NCI-H187 (cell line): ENCODE measurements at regions not wholly inside any gene's neighbourhood (a gene's known extent, or its start where the extent isn't known, plus 50 kb on each side); places are given as distances from the start of the nearest gene placed in this dataset.

ENCODE experiments used
- DNase-seq, 2 experiments: peaks; one replicate each; lab custom pipeline; 2025; lab: John Stamatoyannopoulos, UW

- DNase-seq, result no peak
These were observed 172.5 kb upstream of the PRNP start for GRCh38 chr20:4513720-4514119.

GRCh38 chr20:4512891-4513550 lies 173.2 kb upstream of the PRNP start:
- no peak for DNase-seq

GRCh38 chr20:4511776-4512175 lies 174.5 kb upstream of the PRNP start:
- no peak for DNase-seq

- no peak for DNase-seq
These were observed 176.3 kb upstream of the PRNP start for GRCh38 chr20:4509825-4510522.

- DNase-seq, result no peak
These were observed 177.5 kb upstream of the PRNP start for GRCh38 chr20:4508773-4509172.

DNA sequence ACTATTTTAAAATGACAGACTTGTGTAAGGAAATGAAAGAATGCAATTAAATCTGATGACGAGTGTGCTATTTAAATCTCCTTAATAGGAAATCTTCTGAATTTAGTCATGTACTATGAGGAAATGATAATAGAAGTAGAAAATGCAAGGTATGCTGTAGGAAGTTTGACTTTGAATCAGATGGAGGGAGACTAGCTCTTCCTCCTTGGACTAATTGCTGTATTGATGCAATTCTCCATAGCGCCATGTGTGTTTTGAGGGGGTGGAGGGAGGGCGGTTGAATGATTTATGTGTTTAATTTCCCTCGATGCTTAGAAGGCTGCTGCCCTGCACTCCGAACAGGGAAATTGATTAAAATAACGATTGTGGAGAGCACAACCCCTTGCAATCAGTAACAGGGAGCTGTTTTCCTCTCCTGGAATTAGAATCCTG lies 179.0 kb upstream of the PRNP start:
- DNase-seq, result no peak

DNA sequence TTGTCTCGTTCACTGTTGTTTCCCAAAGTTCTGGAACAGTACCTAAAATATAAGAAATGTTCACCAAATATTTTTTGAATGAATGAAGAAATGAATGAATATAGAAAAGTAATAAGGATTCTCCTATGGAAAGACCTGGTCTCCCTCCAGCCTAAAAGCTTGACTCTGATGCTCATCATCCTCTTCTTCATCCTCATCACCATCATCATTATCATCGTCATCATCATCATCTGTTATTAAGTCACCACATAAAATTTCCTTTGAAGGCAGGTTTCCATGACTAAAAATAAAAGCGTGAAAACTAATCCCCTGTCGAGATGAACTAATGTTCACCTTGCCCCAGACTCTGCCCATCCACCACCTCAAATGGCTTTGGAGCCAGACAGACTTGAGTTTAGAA lies 181.4 kb upstream of the PRNP start:
- no peak for DNase-seq

- no peak for DNase-seq
These were observed 183.5 kb upstream of the PRNP start for GRCh38 chr20:4502756-4503155.

DNA sequence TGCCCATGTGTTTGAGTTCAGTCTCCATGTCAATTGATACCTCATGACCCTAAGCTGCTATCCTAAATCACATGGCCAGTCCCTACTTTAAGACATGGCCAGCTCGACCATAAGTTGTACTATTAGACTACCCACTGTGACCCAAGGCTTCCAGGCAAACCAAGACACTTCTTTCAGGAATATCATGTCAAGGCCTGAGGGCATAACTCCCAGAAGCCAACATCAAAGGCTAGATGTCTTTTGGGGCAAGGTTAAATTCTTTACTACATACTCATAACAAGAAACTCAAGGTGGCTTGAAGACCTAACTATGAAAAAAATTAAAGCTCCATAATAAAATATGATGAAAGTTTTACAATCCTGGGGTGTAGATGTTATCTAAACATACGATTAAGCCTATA lies 192.9 kb upstream of the PRNP start:
- no peak for DNase-seq

GRCh38 chr20:4491643-4492042 lies 194.6 kb upstream of the PRNP start:
- no peak for DNase-seq

DNA sequence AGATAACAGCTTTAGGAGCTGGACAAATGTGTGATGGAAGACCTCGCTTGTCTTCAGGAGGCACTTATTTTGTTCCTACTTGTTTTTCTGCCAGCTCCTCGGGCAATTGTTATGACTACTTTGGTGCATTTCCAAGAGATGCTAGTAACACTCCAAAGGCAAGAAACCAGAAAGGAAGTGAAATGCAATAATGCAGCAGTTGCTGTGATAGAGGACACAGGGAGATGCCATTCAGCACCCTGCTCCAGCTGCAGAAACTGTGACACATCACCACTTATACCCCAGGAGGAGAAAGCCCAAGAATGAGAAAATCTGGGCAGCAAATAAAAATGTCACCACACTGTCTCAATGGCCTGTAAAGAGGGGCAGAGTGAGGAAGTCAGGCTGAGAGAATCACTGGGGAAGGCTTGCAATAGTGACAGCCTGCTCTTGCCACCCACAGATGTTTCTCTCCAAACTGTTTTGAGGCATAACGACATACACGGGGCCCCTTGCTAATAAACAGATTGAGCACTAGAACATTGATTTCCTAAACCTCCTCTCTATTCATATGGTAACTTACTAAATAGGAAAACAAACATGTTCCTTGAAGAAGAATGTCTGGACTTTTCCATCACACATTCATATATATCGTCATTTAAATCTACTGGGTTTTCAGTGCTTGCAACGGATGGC lies 195.5 kb upstream of the PRNP start:
- DNase-seq, result no peak

DNA sequence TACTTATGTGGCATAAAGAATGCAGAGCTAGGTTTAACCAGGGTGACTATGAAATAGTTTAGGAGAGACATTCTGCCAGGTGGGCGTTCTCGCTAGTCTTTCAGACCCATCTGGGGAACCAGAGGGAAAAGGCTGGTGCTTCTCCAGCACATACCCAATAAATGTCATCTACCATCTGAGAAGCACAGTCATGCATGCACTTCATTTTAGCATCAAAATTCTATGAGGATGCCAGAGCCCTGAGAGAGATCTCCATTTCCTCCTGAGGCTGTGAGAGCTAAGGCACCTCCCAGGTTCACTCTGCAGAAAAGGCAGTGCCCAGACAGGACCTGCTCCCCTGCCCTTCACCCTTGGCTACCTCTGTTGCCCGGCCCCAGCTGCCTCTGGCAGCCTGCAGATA lies 196.2 kb upstream of the PRNP start:
- DNase-seq, result no peak

DNA sequence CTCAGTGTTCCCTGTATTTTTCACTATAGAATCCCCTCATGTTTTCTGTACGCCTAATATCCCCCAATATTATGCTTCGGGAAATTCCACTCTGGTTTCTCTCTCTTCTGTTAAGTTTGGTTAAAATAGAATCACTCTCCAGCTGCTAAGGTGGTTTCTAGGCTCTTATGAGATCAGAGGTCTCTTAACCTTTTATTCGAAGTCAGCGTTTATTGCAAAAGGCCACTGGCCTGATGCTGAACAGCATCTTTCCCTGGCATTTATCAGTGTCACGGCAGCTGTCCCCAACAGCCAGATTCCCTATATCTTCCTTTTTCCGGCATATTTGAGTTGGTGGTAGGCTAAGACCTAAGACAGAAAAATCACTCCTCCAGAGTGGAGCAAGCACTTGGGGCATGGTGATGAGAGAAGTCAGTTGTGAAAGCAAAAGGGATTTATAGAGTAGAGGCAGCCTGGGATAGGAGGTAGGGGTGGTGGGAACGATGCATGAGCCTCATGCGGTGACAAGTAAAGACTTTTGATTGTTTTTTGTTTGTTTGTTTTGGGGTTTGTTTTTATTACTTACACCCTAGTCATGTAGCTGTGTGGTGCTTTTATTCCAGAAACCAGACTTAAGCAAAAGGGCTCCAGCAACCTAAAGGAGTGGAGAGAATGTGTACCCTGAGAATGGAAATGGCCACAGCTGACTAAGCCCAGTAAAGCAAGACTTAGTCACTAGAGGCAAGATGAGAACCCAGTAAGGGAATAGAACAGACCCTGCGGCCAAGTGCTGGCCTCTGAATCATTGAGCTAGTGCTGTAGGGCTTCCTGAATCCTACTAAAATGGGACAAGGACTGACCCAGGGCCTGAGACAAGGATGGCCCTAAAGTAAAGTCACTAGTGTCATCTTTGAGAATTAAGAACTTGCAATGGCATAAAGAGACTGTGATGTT lies 197.6 kb upstream of the PRNP start:
- no peak for DNase-seq

GRCh38 chr20:4484379-4484997 lies 201.8 kb upstream of the PRNP start:
- DNase-seq, result peak; percentile 75 to 87

GRCh38 chr20:4483961-4484360 lies 202.3 kb upstream of the PRNP start:
- DNase-seq, result no peak

GRCh38 chr20:4483486-4483885 lies 202.8 kb upstream of the PRNP start:
- DNase-seq, result no peak

- no peak for DNase-seq
These were observed 206.2 kb upstream of the PRNP start for GRCh38 chr20:4480104-4480503.

DNA sequence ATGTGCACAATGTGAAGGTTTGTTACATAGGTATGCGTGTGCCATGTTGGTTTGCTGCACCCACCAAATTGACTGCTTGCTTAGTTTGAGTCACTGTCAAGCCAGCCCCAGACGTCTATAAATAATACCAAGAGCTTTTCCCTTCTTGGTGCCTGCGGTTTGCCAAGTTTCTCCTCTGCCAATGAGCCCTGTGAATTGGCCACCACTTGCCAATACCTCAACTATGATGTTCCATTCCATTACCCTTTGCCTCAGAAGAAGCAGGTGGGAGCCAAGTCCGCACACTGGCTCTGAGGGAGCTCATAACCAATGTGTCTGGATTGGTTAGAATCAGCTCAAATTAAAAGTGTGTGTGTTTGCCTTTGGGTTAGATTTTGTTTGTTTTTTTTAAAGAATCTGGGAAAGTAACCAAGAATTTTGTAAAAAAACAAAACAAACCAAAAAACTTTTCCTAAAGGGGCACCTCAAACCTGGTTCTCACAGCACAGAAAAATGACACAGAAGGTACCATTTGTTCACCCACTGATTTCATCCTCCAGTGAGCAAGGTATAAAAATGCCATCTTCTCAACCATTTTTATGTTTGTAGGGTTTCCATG lies 209.3 kb upstream of the PRNP start:
- no peak for DNase-seq

DNA sequence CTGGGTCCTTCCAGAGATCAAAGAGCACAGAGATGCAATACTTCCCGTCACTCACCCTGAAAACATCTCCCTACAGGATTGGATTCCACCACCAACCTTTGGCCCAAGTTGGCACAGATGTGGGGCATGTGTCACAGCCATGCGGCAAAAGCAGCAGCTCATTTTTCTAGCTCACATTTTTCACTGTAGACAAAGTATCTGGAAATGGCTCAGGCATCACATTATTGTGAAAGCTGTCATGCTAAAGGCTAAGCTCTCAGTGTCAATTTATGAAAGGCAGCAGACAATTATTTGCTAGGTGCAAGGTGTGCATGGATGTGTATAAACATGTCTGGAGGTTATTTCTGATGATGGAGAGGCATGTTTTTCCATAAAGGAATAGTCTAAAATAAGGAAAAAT lies 213.3 kb upstream of the PRNP start:
- DNase-seq, result no peak

- DNase-seq, result no peak
These were observed 215.0 kb upstream of the PRNP start for GRCh38 chr20:4471221-4471620.

DNA sequence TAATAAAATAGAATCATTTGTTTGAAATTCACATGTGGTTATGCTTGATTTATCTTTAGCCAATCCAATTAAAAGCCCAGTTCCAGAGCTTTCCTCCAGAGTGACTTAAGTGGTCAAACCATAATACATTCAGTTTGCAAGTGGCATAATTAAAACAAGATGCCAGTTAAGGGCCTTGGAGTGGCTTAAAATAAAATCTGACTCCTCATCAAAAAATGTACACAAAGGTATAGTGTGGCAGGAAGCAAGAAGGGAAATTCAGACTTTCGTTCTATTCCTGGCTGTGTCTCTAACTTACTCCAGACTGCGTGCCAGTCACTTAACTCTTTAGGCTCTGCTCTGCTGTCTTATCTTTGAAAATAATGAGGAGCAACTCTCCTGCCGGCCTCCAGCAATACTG lies 215.9 kb upstream of the PRNP start:
- peak; percentile 43 to 79 for DNase-seq
